ENCODE measurements at regions not wholly inside any gene's neighbourhood (a gene's known extent, or its start where the extent isn't known, plus 50 kb on each side); places are given as distances from the start of the nearest gene placed in this dataset.

GRCh38 chr15:95860406-95860805 is 470.1 kb upstream of the NR2F2 start:
- TF ChIP-seq POLR2A (IDR thresholded peaks at IDR 0.05; ENCODE audit: low read depth, low read length) (no peak), POLR2AphosphoS5 (IDR thresholded peaks at IDR 0.05; ENCODE audit: low read depth, low read length) (no peak), PAX5 (IDR thresholded peaks at IDR 0.05; ENCODE audit: insufficient read depth, low read length, severe bottlenecking) (no peak), SPI1 (IDR thresholded peaks at IDR 0.05; ENCODE audit: low read depth, low read length) (no peak)

All from GM12891 (cell line).